ENCODE measurements at regions not wholly inside any gene's neighbourhood (a gene's known extent, or its start where the extent isn't known, plus 50 kb on each side); places are given as distances from the start of the nearest gene placed in this dataset.

DNA sequence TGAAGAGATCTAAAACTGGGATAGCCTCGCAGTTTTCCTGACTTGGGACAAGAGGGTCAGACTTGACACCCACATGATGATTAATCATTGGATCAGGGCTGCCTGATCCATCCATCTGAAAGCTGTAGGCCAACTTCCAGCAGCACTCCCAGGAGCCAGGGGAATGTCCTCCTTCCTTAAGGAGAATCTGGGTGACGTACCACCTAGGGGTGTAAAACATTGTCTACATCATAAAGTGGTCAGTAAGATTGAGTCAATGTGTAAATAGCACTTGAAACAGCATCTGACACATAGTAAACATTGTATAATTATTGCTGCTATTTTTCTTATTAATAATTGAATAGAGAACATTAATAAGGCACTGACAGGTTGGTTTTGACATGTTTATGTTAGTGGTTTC is 392.8 kb downstream of the JRKL start:
- TF ChIP-seq, protein P1, sequence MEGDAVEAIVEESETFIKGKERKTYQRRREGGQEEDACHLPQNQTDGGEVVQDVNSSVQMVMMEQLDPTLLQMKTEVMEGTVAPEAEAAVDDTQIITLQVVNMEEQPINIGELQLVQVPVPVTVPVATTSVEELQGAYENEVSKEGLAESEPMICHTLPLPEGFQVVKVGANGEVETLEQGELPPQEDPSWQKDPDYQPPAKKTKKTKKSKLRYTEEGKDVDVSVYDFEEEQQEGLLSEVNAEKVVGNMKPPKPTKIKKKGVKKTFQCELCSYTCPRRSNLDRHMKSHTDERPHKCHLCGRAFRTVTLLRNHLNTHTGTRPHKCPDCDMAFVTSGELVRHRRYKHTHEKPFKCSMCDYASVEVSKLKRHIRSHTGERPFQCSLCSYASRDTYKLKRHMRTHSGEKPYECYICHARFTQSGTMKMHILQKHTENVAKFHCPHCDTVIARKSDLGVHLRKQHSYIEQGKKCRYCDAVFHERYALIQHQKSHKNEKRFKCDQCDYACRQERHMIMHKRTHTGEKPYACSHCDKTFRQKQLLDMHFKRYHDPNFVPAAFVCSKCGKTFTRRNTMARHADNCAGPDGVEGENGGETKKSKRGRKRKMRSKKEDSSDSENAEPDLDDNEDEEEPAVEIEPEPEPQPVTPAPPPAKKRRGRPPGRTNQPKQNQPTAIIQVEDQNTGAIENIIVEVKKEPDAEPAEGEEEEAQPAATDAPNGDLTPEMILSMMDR (IDR thresholded peaks at IDR 0.05): no peak
- no peak for TF ChIP-seq POLR2A (IDR thresholded peaks at IDR 0.05)
